ENCODE measurements at regions not wholly inside any gene's neighbourhood (a gene's known extent, or its start where the extent isn't known, plus 50 kb on each side); places are given as distances from the start of the nearest gene placed in this dataset.
A peak's percentile ranks its signal among the peaks of the same experiment; 100 is the strongest.

- Histone ChIP-seq H3K36me3 (no peaks in the 10 kb centered on the region), H3K4me3 (no peak overlapping the region), H3K27me3 (no peaks in the 10 kb centered on the region), H3K27ac (no peak overlapping the region), H3K9me3 (no peaks in the 10 kb centered on the region), H3K4me1 (peaks cover 22% of the 10 kb centered on the region)
- intact Hi-C loops (cut with DNase I), result loop anchor here (5.0 kb wide), 1 partner anchor 136 kb away; no protein-coding TSS in a partner anchor
- DNase-seq (ENCODE audit: extremely low spot score in 2 of 2), result no peak
- TF ChIP-seq POLR2AphosphoS5 (IDR thresholded peaks at IDR 0.05; ENCODE audit: insufficient read depth in 1 of 2, low read depth in 1 of 2), result no peak
- no peak for TF ChIP-seq POLR2A (IDR thresholded peaks at IDR 0.05)
- no peak for TF ChIP-seq CTCF (IDR thresholded peaks at IDR 0.05)
Observed at GRCh38 chr11:13206086-13206640, 71.4 kb upstream of the BMAL1 start.

DNA sequence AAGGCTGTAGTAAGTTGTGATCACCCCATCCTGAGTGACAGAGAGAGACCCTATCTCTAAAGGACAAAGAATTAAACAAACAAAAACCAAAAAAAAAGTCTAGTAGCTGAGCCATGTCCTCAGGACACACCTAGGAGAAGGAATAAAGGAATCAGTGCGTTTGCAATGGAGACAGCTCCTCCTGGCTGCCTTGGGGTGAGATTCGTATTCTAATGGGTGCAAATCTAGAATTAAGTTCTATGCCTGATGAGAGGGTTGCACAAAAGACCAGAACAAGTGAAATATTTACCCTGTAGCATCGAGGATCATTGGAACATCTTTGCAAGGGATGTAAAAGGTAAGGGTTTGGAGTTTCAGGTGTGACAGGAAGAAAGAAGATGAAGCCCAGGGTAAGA is 70.3 kb upstream of the BMAL1 start:
- Histone ChIP-seq H3K36me3 (no peaks in the 10 kb centered on the region), H3K27me3 (no peaks in the 10 kb centered on the region), H3K4me1 (peaks cover 22% of the 10 kb centered on the region), H3K9me3 (no peaks in the 10 kb centered on the region), H3K4me3 (peak overlapping the region in 1 of 2 donors; percentile 37), H3K27ac (peak overlapping the region; percentile 14)
- intact Hi-C loops (cut with DNase I), result loop anchor here (5.0 kb wide), 1 partner anchor 135 kb away; no protein-coding TSS in a partner anchor
- no peak for DNase-seq (ENCODE audit: extremely low spot score in 2 of 2)
- TF ChIP-seq POLR2AphosphoS5 (IDR thresholded peaks at IDR 0.05; ENCODE audit: insufficient read depth in 1 of 2, low read depth in 1 of 2) (no peak), POLR2A (IDR thresholded peaks at IDR 0.05) (no peak), CTCF (IDR thresholded peaks at IDR 0.05) (no peak)

DNA sequence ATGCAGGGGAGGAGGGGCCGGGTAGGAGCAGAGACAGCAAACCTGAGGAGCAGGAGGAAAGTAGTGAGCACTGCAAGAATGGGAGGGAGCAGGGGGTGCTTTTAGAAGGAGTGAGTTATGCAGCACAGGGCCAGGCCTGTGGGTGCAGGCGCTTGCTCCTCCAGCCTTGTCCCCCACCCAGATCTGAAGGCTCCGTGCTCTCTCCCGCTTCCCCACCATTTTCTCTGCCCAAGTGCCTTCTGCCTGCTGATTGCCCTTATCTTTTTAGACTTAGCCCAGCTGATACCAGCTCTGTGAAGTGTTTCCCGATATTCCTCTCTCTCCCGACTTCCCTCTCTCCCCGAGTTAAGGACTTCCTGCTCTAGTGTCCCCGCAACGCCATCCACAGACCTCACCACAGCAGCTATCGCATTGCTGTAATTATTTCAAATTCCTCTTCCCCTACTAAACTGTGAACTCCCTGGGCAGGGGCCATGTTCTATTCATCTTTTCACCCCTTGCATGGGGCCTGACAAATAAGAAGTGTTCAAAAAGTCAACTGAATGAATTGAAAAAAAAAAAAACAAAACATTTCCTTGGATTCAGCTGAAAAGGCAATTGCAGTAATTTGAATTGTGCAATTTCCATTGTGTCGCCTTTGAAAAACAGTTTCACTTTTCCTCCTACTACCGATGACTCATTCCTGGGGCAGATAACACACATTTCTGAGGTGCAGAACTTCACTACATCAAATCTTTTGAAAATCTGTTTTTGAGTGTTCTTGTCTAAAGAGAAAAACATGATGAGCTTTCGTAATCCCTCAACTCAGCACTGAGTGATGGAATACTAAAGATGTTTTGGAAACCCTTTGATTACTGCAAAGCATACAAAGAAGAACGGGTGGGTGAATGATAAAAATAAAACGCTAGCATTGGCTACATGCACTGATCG is 69.7 kb upstream of the BMAL1 start:
- H3K36me3 ChIP-seq, result no peaks in the 10 kb centered on the region
- intact Hi-C loops (cut with DNase I), result loop anchor here (5.0 kb wide), 1 partner anchor 134 kb away; no protein-coding TSS in a partner anchor
- H3K27me3 ChIP-seq, result no peaks in the 10 kb centered on the region
- H3K4me1 ChIP-seq, result peaks cover 22% of the 10 kb centered on the region
- DNase-seq (ENCODE audit: extremely low spot score in 2 of 2), result no peak
- H3K27ac ChIP-seq, result peak overlapping the region; percentile 14
- no peaks in the 10 kb centered on the region for H3K9me3 ChIP-seq
- TF ChIP-seq POLR2A (IDR thresholded peaks at IDR 0.05) (no peak), CTCF (IDR thresholded peaks at IDR 0.05) (peak in 1 of 3 experiments; percentile 4), POLR2AphosphoS5 (IDR thresholded peaks at IDR 0.05; ENCODE audit: insufficient read depth in 1 of 2, low read depth in 1 of 2) (peak in 1 of 2 donors; percentile 78)
- H3K4me3 ChIP-seq, result peak overlapping the region; percentile 28 to 37

- H3K9me3 ChIP-seq, result no peaks in the 10 kb centered on the region
- peaks cover 22% of the 10 kb centered on the region for H3K4me1 ChIP-seq
- H3K36me3 ChIP-seq, result no peaks in the 10 kb centered on the region
- no peak for TF ChIP-seq POLR2A (IDR thresholded peaks at IDR 0.05)
- no peak for TF ChIP-seq CTCF (IDR thresholded peaks at IDR 0.05)
- TF ChIP-seq POLR2AphosphoS5 (IDR thresholded peaks at IDR 0.05; ENCODE audit: insufficient read depth in 1 of 2, low read depth in 1 of 2), result no peak
- no peaks in the 10 kb centered on the region for H3K27me3 ChIP-seq
- intact Hi-C loops (cut with DNase I), result loop anchor here (5.0 kb wide), 1 partner anchor 133 kb away; no protein-coding TSS in a partner anchor
- DNase-seq (ENCODE audit: extremely low spot score in 2 of 2), result no peak
- H3K4me3 ChIP-seq, result no peak overlapping the region
- no peak overlapping the region for H3K27ac ChIP-seq
Observed at GRCh38 chr11:13208921-13209320, 68.7 kb upstream of the BMAL1 start.

Measured in vagina (tissue), 2 donors.